K562 (cell line): ENCODE measurements at regions not wholly inside any gene's neighbourhood (a gene's known extent, or its start where the extent isn't known, plus 50 kb on each side); places are given as distances from the start of the nearest gene placed in this dataset.

ENCODE experiments used
- ATAC-seq: fragments of 200-7000 bp; cut with Tn5 transposase; 3 replicates; pipeline ENCODE4 v1.9.1; 2020; ENCODE audit warnings: moderate library complexity
- BruUV-seq: library from RNA; stranded (reverse); fragments of 400-500 nt; replicated peaks from 2 replicates; lab custom pipeline; 2021; lab: Mats Ljungman, UMichigan
- CTCF ChIA-PET: fragments of 300-600 bp; formaldehyde crosslinking; extraction: SDS; loops from one replicate; lab custom pipeline; 2021; ENCODE audit warnings: low intra/inter-chr PET ratio; lab: Yijun Ruan, JAX
- POLR2A ChIA-PET: fragments of 300-600, 350-650 bp; sonication (Branson Sonifier 250); formaldehyde crosslinking; extraction: SDS; loops from one replicate; lab custom pipeline; 2021; ENCODE audit warnings: antibody characterized with exemption, inconsistent platforms; lab: Yijun Ruan, JAX
- DNase-seq, 4 experiments: peaks; one replicate each; pipeline versions ENCODE4 v3.0.0 to v3.0.0-alpha.2; 2011 to 2018; ENCODE audit warnings: low spot score in 3 of 4, mixed read lengths in 3 of 4; ENCODE audit errors: extremely low read depth in 1 of 4
- FAIRE-seq: peaks from 2 replicates; lab custom pipeline; 2011; peaks lifted over from hg19 to GRCh38; lab: Jason Lieb, UNC
- H2AFZ ChIP-seq: 2 replicates; pipeline ENCODE4 v1.6.0; 2011; ENCODE audit warnings: low read depth, low read length, control low read depth, inconsistent platforms
- H3K27ac ChIP-seq: fragments of 200-600 bp; 3 replicates; pipeline ENCODE4 v1.8.0; 2011; ENCODE audit warnings: low read depth, mild to moderate bottlenecking, control low read depth, inconsistent platforms, low read length, moderate library complexity, mixed read lengths; ENCODE audit errors: extremely low read depth
- H3K27me3 ChIP-seq, 2 experiments: fragments of 300-600 bp in 1 of 2; 2 replicates in 1 of 2; 3 replicates in 1 of 2; pipeline versions ENCODE4 v1.6.0 to v1.8.0; 2011; ENCODE audit warnings: inconsistent platforms in 2 of 2, low read length in 2 of 2, mild to moderate bottlenecking in 1 of 2, mixed read lengths in 1 of 2, moderate library complexity in 1 of 2; ENCODE audit not compliant: control insufficient read depth in 2 of 2, insufficient read depth in 2 of 2
- H3K36me3 ChIP-seq: fragments of 300-600 bp; 3 replicates; pipeline ENCODE4 v1.8.0; 2011; ENCODE audit warnings: mild to moderate bottlenecking, low read length, inconsistent platforms; ENCODE audit not compliant: control insufficient read depth, insufficient read depth
- H3K4me1 ChIP-seq, 2 experiments: fragments of 200-600 bp in 1 of 2; replicated peaks in 1 of 2; 2 replicates in 1 of 2; 3 replicates in 1 of 2; pipeline versions ENCODE4 v1.5.1 to v1.8.0; 2011; ENCODE audit warnings: inconsistent platforms in 2 of 2, low read length in 2 of 2, mild to moderate bottlenecking in 1 of 2, mixed read lengths in 1 of 2, moderate library complexity in 1 of 2; ENCODE audit not compliant: control insufficient read depth in 2 of 2, insufficient read depth in 2 of 2
- H3K4me2 ChIP-seq: 2 replicates; pipeline ENCODE4 v1.6.1; 2011; ENCODE audit warnings: low read length, control low read depth, inconsistent platforms, mixed read lengths; ENCODE audit not compliant: insufficient read depth
- H3K4me3 ChIP-seq: fragments of 200-600 bp; sonication (generic), shearing (Covaris generic); 2 replicates; pipeline ENCODE4 v1.5.1; 2016; ENCODE audit warnings: control low read depth, inconsistent platforms
- H3K79me2 ChIP-seq: fragments of 200-600 bp; 3 replicates; pipeline ENCODE4 v1.8.0; 2011; ENCODE audit warnings: low read length, inconsistent platforms; ENCODE audit not compliant: control insufficient read depth, insufficient read depth
- H3K9ac ChIP-seq, 2 experiments: 2 replicates each; pipeline versions ENCODE4 v1.6.0 to v1.6.1; 2011; ENCODE audit warnings: low read depth in 2 of 2, low read length in 2 of 2, control low read depth in 1 of 2, inconsistent platforms in 1 of 2, mild to moderate bottlenecking in 1 of 2, mixed read lengths in 1 of 2; ENCODE audit not compliant: insufficient read depth in 1 of 2
- H3K9me1 ChIP-seq: one replicate; pipeline ENCODE4 v1.6.0; 2011; ENCODE audit warnings: inconsistent platforms, mild to moderate bottlenecking, low read length, moderate library complexity; ENCODE audit not compliant: control insufficient read depth, insufficient read depth
- H3K9me3 ChIP-seq: replicated peaks from 2 replicates; pipeline ENCODE4 v1.5.1; 2011; ENCODE audit warnings: low read depth, low read length, inconsistent platforms; ENCODE audit not compliant: control insufficient read depth, insufficient read depth
- H4K20me1 ChIP-seq: replicated peaks from 2 replicates; pipeline ENCODE4 v1.6.1; 2011; ENCODE audit warnings: low read length, inconsistent platforms, mixed read lengths; ENCODE audit not compliant: control insufficient read depth, insufficient read depth
- ARHGAP35 ChIP-seq: fragments of 450-650 bp; IDR thresholded peaks from 2 replicates; pipeline ENCODE4 v1.6.1; 2018; ENCODE audit not compliant: partially characterized antibody
- HMGN3 ChIP-seq: IDR thresholded peaks from 2 replicates; pipeline ENCODE4 v1.6.1; 2011; ENCODE audit warnings: borderline replicate concordance, low read depth, mild to moderate bottlenecking, mixed read lengths, low read length; ENCODE audit not compliant: insufficient read length; ENCODE audit errors: extremely low read depth
- HNRNPUL1 ChIP-seq: fragments of 200-400 bp; formaldehyde crosslinking; IDR thresholded peaks from 2 replicates; pipeline ENCODE4 v1.6.1; 2017; ENCODE audit warnings: low read length
- PCBP1 ChIP-seq: fragments of 200-400 bp; formaldehyde crosslinking; IDR thresholded peaks from 2 replicates; pipeline ENCODE4 v1.6.1; 2018; ENCODE audit warnings: mild to moderate bottlenecking, low read depth, low read length; ENCODE audit not compliant: poor library complexity, severe bottlenecking
- PHF8 ChIP-seq: fragments of 200-600 bp; sonication (generic); IDR thresholded peaks from 2 replicates; pipeline ENCODE4 v1.6.1; 2012; ENCODE audit warnings: mixed run types, mild to moderate bottlenecking, inconsistent platforms, low read length, moderate library complexity, borderline replicate concordance
- PRMT5 ChIP-seq: sonication (generic); formaldehyde crosslinking; IDR thresholded peaks from 2 replicates; pipeline ENCODE4 v1.5.0; 2020; ENCODE audit warnings: missing genetic modification reagents
- RAD21 ChIP-seq, 2 experiments: fragments of 250-450 bp in 1 of 2; fragments of 450-650 bp in 1 of 2; sonication (Bioruptor Pico) in 1 of 2; formaldehyde crosslinking in 1 of 2; IDR thresholded peaks in 1 of 2; conservative IDR thresholded peaks in 1 of 2; 2 replicates each; pipeline versions ENCODE4 v1.4.0 to v1.8.0; 2020 to 2022; ENCODE audit warnings: mild to moderate bottlenecking in 2 of 2, moderate library complexity in 1 of 2
- WGBS: fragments of 100-300 bp; shearing (Covaris generic); methylation state at CpG from one replicate; pipeline ENCODE4 v1.1.6; 2016; ENCODE audit warnings: low coverage, mixed read lengths; ENCODE audit not compliant: insufficient coverage; ENCODE audit errors: missing lambda C conversion rate; 5-methylcytosine and 5-hydroxymethylcytosine counted together
- in situ Hi-C: fragments of 300-500 bp; cut with MboI; formaldehyde crosslinking; loops from 4 replicates; pipeline ENCODE4 v1.15.0; 2018; ENCODE audit warnings: inconsistent platforms, mixed read lengths
- intact Hi-C: fragments of 100-400 bp; cut with micrococcal nuclease; formaldehyde crosslinking; loops from 2 replicates; pipeline ENCODE4 v1.14.2; 2022
- TF ChIP-seq, protein P1 (sequence below): fragments of 450-650 bp; IDR thresholded peaks from 2 replicates; pipeline ENCODE4 v1.6.1; 2017; ENCODE audit warnings: mild to moderate bottlenecking, moderate library complexity

DNA sequence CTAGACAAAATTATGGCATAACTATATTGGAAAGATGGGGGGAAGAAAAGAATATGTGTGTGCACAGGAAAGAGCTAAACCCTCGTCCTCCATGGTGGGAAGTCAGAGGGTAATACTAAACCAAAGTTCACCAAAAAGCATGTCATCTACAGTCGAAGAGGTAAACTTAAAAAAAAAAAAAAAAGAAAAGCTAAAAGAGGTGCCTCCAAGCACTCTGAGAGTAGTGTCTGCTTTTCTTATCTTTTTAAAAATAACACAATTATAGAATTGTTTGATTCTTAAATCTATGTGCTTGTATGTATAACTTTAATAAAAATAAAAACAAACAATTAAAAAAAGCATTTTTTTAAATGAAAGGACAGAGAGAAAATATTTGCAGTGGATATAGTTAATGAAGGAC is 77.3 kb upstream of the MYCN start:
- Histone ChIP-seq H3K36me3 (no peaks in the 10 kb centered on the region), H2AFZ (no peak overlapping the region), H3K27ac (no peak overlapping the region), H3K9ac (no peak overlapping the region), H4K20me1 (no peaks in the 10 kb centered on the region), H3K79me2 (no peaks in the 10 kb centered on the region), H3K27me3 (no peaks in the 10 kb centered on the region), H3K4me2 (no peak overlapping the region), H3K9me1 (no peaks in the 10 kb centered on the region), H3K4me3 (no peak overlapping the region), H3K9me3 (no peaks in the 10 kb centered on the region), H3K4me1 (no peaks in the 10 kb centered on the region)
- FAIRE-seq: no peak
- in situ Hi-C loops: no loop called here
- 0% methylated on average over 2 of the region's 2 CpGs for WGBS
- DNase-seq: no peak
- no peak for ATAC-seq
- intact Hi-C loops: no loop called here
- ChIA-PET CTCF (no interaction called here), POLR2A (interaction anchor here (0.6 kb wide), 1 partner anchor 103 kb away, joined by 3 read pairs; no protein-coding TSS in a partner anchor)
- BruUV-seq: no TSS peak
- TF ChIP-seq PHF8: no peak
- TF ChIP-seq, protein P1, sequence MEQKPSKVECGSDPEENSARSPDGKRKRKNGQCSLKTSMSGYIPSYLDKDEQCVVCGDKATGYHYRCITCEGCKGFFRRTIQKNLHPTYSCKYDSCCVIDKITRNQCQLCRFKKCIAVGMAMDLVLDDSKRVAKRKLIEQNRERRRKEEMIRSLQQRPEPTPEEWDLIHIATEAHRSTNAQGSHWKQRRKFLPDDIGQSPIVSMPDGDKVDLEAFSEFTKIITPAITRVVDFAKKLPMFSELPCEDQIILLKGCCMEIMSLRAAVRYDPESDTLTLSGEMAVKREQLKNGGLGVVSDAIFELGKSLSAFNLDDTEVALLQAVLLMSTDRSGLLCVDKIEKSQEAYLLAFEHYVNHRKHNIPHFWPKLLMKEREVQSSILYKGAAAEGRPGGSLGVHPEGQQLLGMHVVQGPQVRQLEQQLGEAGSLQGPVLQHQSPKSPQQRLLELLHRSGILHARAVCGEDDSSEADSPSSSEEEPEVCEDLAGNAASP: no peak
- TF ChIP-seq HMGN3: no peak
- TF ChIP-seq PRMT5 (CRISPR knock-in tag): no peak
- no peak for TF ChIP-seq RAD21 (CRISPR knock-in tag; conservative IDR thresholded peaks at IDR 0.05 in 1 of 2, IDR thresholded peaks at IDR 0.05 in 1 of 2)
- TF ChIP-seq HNRNPUL1: no peak
- TF ChIP-seq ARHGAP35: no peak
- no peak for TF ChIP-seq PCBP1
